H1 (cell line): ENCODE measurements at regions not wholly inside any gene's neighbourhood (a gene's known extent, or its start where the extent isn't known, plus 50 kb on each side); places are given as distances from the start of the nearest gene placed in this dataset.

Experiments used
- CHD7 ChIP-seq: fragments of 300-600 bp; sonication (generic); IDR thresholded peaks from 2 replicates; pipeline ENCODE4 v1.7.1; 2012; ENCODE audit warnings: low read length, moderate library complexity, mild to moderate bottlenecking, inconsistent platforms; ENCODE audit not compliant: insufficient replicate concordance
- CTBP2 ChIP-seq: IDR thresholded peaks from 2 replicates; pipeline ENCODE4 v1.7.0; 2011; ENCODE audit warnings: borderline replicate concordance, mild to moderate bottlenecking, moderate library complexity, mixed read lengths, low read length; ENCODE audit not compliant: insufficient read depth, insufficient read length
- GABPA ChIP-seq: IDR thresholded peaks from 2 replicates; pipeline ENCODE4 v1.6.1; 2011; ENCODE audit warnings: mild to moderate bottlenecking, low read length, moderate library complexity, borderline replicate concordance; ENCODE audit not compliant: insufficient read depth
- MAFK ChIP-seq: IDR thresholded peaks from 2 replicates; pipeline ENCODE4 v1.6.1; 2012; ENCODE audit warnings: low read depth, mild to moderate bottlenecking, improper control_type of control experiment, low read length
- SIX5 ChIP-seq: IDR thresholded peaks from 2 replicates; pipeline ENCODE4 v1.6.1; 2011; ENCODE audit warnings: mild to moderate bottlenecking, low read depth, low read length

GRCh38 chr5:176153741-176154140 lies 84.5 kb upstream of the SIMC1 start (continued):
- TF ChIP-seq CHD7 (no peak), GABPA (no peak), CTBP2 (no peak), SIX5 (no peak), MAFK (no peak)
- TF ChIP-seq, all 59 proteins: peak for 0
